Loucy (cell line): ENCODE measurements at regions not wholly inside any gene's neighbourhood (a gene's known extent, or its start where the extent isn't known, plus 50 kb on each side); places are given as distances from the start of the nearest gene placed in this dataset.

Source experiments
- EZH2phosphoT487 ChIP-seq: fragments of 200-600 bp; IDR thresholded peaks from 2 replicates; pipeline ENCODE4 v1.6.1; 2018; ENCODE audit warnings: antibody characterized with exemption, mild to moderate bottlenecking, moderate library complexity, borderline replicate concordance
- TF ChIP-seq, protein P1 (sequence below): fragments of 200-600 bp; sonication (generic); conservative IDR thresholded peaks from 2 replicates; pipeline ENCODE4 v1.5.1; 2014; ENCODE audit warnings: mild to moderate bottlenecking, antibody characterized with exemption, low read length

DNA sequence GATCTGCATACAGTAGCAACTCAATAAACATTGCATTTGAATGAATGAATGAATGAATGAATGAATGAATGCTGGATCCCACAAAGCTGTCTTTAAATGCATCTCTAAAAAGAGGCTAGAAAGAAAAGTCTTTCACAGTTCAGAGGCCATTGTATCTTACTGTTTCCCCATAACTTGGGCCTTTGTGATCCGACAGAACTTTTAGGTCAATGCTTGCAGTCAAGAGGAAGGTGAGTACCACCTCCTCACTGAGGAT is 119.9 kb upstream of the COPS8 start:
- no peak for TF ChIP-seq EZH2phosphoT487
- TF ChIP-seq, protein P1, sequence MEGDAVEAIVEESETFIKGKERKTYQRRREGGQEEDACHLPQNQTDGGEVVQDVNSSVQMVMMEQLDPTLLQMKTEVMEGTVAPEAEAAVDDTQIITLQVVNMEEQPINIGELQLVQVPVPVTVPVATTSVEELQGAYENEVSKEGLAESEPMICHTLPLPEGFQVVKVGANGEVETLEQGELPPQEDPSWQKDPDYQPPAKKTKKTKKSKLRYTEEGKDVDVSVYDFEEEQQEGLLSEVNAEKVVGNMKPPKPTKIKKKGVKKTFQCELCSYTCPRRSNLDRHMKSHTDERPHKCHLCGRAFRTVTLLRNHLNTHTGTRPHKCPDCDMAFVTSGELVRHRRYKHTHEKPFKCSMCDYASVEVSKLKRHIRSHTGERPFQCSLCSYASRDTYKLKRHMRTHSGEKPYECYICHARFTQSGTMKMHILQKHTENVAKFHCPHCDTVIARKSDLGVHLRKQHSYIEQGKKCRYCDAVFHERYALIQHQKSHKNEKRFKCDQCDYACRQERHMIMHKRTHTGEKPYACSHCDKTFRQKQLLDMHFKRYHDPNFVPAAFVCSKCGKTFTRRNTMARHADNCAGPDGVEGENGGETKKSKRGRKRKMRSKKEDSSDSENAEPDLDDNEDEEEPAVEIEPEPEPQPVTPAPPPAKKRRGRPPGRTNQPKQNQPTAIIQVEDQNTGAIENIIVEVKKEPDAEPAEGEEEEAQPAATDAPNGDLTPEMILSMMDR, result no peak
